Thoracic aorta (tissue), 2 donors: ENCODE measurements at regions not wholly inside any gene's neighbourhood (a gene's known extent, or its start where the extent isn't known, plus 50 kb on each side); places are given as distances from the start of the nearest gene placed in this dataset.

Source experiments
- ATAC-seq: fragments of 150-250 bp; one replicate; pipeline ENCODE4 v1.8.0; 2017; ENCODE audit warnings: low read depth; ENCODE audit not compliant: insufficient number of reproducible peaks, low FRiP score
- DNase-seq: peaks from one replicate; pipeline ENCODE4 v3.0.0-alpha.2; 2020; ENCODE audit warnings: low spot score
- H3K27ac ChIP-seq, 2 donors: fragments of 200-600 bp; sonication (generic); 1 replicate in 1 of 2; 2 replicates in 1 of 2; pipeline ENCODE4 v1.5.1; 2016; ENCODE audit warnings: mild to moderate bottlenecking in 2 of 2, moderate library complexity in 2 of 2
- H3K27me3 ChIP-seq: fragments of 200-600 bp; sonication (generic); replicated peaks from 2 replicates; pipeline ENCODE4 v1.6.0; 2016; ENCODE audit warnings: mild to moderate bottlenecking; ENCODE audit not compliant: insufficient read depth
- H3K36me3 ChIP-seq: fragments of 200-600 bp; sonication (generic); one replicate; pipeline ENCODE4 v1.5.1; 2016
- H3K4me1 ChIP-seq, 2 donors: fragments of 200-600 bp; sonication (generic); 1 replicate in 1 of 2; 2 replicates in 1 of 2; pipeline versions ENCODE4 v1.5.1 to v1.6.0; 2016; ENCODE audit warnings: low read depth in 2 of 2, mild to moderate bottlenecking in 1 of 2; ENCODE audit not compliant: control insufficient read depth in 1 of 2
- H3K4me3 ChIP-seq: fragments of 200-600 bp; sonication (generic); 2 replicates; pipeline ENCODE4 v1.5.1; 2016; ENCODE audit warnings: mild to moderate bottlenecking
- H3K9me3 ChIP-seq: fragments of 200-600 bp; sonication (generic); 2 replicates; pipeline ENCODE4 v1.5.1; 2016
- CTCF ChIP-seq: fragments of 200-600 bp; sonication (generic); IDR thresholded peaks from one replicate; pipeline ENCODE4 v1.5.1; 2019; ENCODE audit warnings: antibody characterized with exemption

GRCh38 chr4:141430686-141431085 is 205.7 kb upstream of the IL15 start:
- no peak overlapping the region for H3K27ac ChIP-seq
- DNase-seq (no peak), ATAC-seq (no peak)
- no peaks in the 10 kb centered on the region for H3K36me3 ChIP-seq
- no peaks in the 10 kb centered on the region for H3K27me3 ChIP-seq
- no peak for TF ChIP-seq CTCF
- no peak overlapping the region for H3K4me3 ChIP-seq
- no peaks in the 10 kb centered on the region for H3K9me3 ChIP-seq
- H3K4me1 ChIP-seq, result no peaks in the 10 kb centered on the region

GRCh38 chr4:141432000-141432712 is 204.2 kb upstream of the IL15 start:
- no peak for ATAC-seq
- TF ChIP-seq CTCF, result no peak
- Histone ChIP-seq H3K9me3 (no peaks in the 10 kb centered on the region), H3K4me3 (no peak overlapping the region), H3K27ac (no peak overlapping the region), H3K36me3 (no peaks in the 10 kb centered on the region), H3K4me1 (no peaks in the 10 kb centered on the region), H3K27me3 (no peaks in the 10 kb centered on the region)
- DNase-seq, result no peak

- Histone ChIP-seq H3K4me3 (no peak overlapping the region), H3K9me3 (no peaks in the 10 kb centered on the region), H3K27me3 (no peaks in the 10 kb centered on the region), H3K27ac (no peak overlapping the region), H3K4me1 (no peaks in the 10 kb centered on the region), H3K36me3 (no peaks in the 10 kb centered on the region)
- ATAC-seq (no peak), DNase-seq (no peak)
- TF ChIP-seq CTCF, result no peak
These were observed 200.7 kb upstream of the IL15 start for GRCh38 chr4:141435446-141436225.

- Histone ChIP-seq H3K4me1 (no peaks in the 10 kb centered on the region), H3K36me3 (no peaks in the 10 kb centered on the region), H3K27me3 (no peaks in the 10 kb centered on the region), H3K4me3 (no peak overlapping the region), H3K27ac (no peak overlapping the region), H3K9me3 (no peaks in the 10 kb centered on the region)
- ATAC-seq (no peak), DNase-seq (no peak)
- TF ChIP-seq CTCF, result no peak
These were observed 197.2 kb upstream of the IL15 start for GRCh38 chr4:141439223-141439622.

- no peak for ATAC-seq
- no peak for DNase-seq
- no peak for TF ChIP-seq CTCF
- Histone ChIP-seq H3K36me3 (no peaks in the 10 kb centered on the region), H3K27me3 (no peaks in the 10 kb centered on the region), H3K4me3 (no peak overlapping the region), H3K27ac (no peak overlapping the region), H3K9me3 (no peaks in the 10 kb centered on the region), H3K4me1 (no peaks in the 10 kb centered on the region)
These were observed 188.6 kb upstream of the IL15 start for GRCh38 chr4:141447761-141448160.
